Ishikawa (cell line): ENCODE measurements at regions not wholly inside any gene's neighbourhood (a gene's known extent, or its start where the extent isn't known, plus 50 kb on each side); places are given as distances from the start of the nearest gene placed in this dataset.

ENCODE experiments used
- CEBPB ChIP-seq: IDR thresholded peaks from 2 replicates; pipeline ENCODE4 v1.6.1; 2012
- CREB1 ChIP-seq: IDR thresholded peaks from 2 replicates; pipeline ENCODE4 v1.6.1; 2012; ENCODE audit warnings: low read depth
- EGR1 ChIP-seq: IDR thresholded peaks from 2 replicates; pipeline ENCODE4 v1.6.1; 2012
- EP300 ChIP-seq: IDR thresholded peaks from 2 replicates; pipeline ENCODE4 v1.6.1; 2012; ENCODE audit warnings: borderline replicate concordance
- FOXM1 ChIP-seq: IDR thresholded peaks from 2 replicates; pipeline ENCODE4 v1.6.1; 2012; ENCODE audit warnings: low read depth, borderline replicate concordance
- RAD21 ChIP-seq: IDR thresholded peaks from 2 replicates; pipeline ENCODE4 v1.6.1; 2012; ENCODE audit warnings: low read depth
- TAF1 ChIP-seq: IDR thresholded peaks from 2 replicates; pipeline ENCODE4 v1.6.1; 2012; ENCODE audit warnings: low read depth, mild to moderate bottlenecking
- TCF12 ChIP-seq: IDR thresholded peaks from 2 replicates; pipeline ENCODE4 v1.6.1; 2012; ENCODE audit warnings: low read depth
- YY1 ChIP-seq: IDR thresholded peaks from 2 replicates; pipeline ENCODE4 v1.6.1; 2012; ENCODE audit warnings: low read depth
- TF ChIP-seq, protein P1 (sequence below): IDR thresholded peaks from 2 replicates; pipeline ENCODE4 v1.6.1; 2012; ENCODE audit warnings: low read depth, mild to moderate bottlenecking
- TF ChIP-seq, protein P2 (sequence below): IDR thresholded peaks from 2 replicates; pipeline ENCODE4 v1.6.1; 2012
- TF ChIP-seq, protein P3 (sequence below): IDR thresholded peaks from 2 replicates; pipeline ENCODE4 v1.6.1; 2012

- TF ChIP-seq, protein P1, sequence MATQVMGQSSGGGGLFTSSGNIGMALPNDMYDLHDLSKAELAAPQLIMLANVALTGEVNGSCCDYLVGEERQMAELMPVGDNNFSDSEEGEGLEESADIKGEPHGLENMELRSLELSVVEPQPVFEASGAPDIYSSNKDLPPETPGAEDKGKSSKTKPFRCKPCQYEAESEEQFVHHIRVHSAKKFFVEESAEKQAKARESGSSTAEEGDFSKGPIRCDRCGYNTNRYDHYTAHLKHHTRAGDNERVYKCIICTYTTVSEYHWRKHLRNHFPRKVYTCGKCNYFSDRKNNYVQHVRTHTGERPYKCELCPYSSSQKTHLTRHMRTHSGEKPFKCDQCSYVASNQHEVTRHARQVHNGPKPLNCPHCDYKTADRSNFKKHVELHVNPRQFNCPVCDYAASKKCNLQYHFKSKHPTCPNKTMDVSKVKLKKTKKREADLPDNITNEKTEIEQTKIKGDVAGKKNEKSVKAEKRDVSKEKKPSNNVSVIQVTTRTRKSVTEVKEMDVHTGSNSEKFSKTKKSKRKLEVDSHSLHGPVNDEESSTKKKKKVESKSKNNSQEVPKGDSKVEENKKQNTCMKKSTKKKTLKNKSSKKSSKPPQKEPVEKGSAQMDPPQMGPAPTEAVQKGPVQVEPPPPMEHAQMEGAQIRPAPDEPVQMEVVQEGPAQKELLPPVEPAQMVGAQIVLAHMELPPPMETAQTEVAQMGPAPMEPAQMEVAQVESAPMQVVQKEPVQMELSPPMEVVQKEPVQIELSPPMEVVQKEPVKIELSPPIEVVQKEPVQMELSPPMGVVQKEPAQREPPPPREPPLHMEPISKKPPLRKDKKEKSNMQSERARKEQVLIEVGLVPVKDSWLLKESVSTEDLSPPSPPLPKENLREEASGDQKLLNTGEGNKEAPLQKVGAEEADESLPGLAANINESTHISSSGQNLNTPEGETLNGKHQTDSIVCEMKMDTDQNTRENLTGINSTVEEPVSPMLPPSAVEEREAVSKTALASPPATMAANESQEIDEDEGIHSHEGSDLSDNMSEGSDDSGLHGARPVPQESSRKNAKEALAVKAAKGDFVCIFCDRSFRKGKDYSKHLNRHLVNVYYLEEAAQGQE: no peak
- TF ChIP-seq YY1 (no peak), CEBPB (no peak), CREB1 (no peak), EP300 (no peak), RAD21 (no peak), TCF12 (no peak), EGR1 (no peak), TAF1 (no peak), FOXM1 (no peak)
- TF ChIP-seq, protein P2, sequence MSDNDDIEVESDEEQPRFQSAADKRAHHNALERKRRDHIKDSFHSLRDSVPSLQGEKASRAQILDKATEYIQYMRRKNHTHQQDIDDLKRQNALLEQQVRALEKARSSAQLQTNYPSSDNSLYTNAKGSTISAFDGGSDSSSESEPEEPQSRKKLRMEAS: no peak
- TF ChIP-seq, protein P3, sequence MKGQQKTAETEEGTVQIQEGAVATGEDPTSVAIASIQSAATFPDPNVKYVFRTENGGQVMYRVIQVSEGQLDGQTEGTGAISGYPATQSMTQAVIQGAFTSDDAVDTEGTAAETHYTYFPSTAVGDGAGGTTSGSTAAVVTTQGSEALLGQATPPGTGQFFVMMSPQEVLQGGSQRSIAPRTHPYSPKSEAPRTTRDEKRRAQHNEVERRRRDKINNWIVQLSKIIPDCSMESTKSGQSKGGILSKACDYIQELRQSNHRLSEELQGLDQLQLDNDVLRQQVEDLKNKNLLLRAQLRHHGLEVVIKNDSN: no peak
Measured at GRCh38 chr3:106768941-106769480, 608.2 kb upstream of the CCDC54 start.
